Activated B cell treated with CpG ODN at 0.5 μM for 24 hours (primary cell): ENCODE measurements at regions not wholly inside any gene's neighbourhood (a gene's known extent, or its start where the extent isn't known, plus 50 kb on each side); places are given as distances from the start of the nearest gene placed in this dataset.

Experiments
- ATAC-seq: fragments of 200-7000 bp; cut with Tn5 transposase; one replicate; pipeline ENCODE4 v1.10.0; 2021; ENCODE audit warnings: low read depth, mild to moderate bottlenecking, moderate library complexity
- CTCF ChIA-PET: fragments of 350-600 bp; sonication (Branson Sonifier 250); formaldehyde crosslinking; loops from one replicate; lab custom pipeline; 2021; ENCODE audit warnings: antibody characterized with exemption; lab: Charles Lee
- POLR2A ChIA-PET: fragments of 350-600 bp; sonication (Branson Sonifier 250); formaldehyde crosslinking; loops from one replicate; lab custom pipeline; 2021; ENCODE audit warnings: antibody characterized with exemption; lab: Charles Lee
- DNase-seq: peaks from one replicate; pipeline ENCODE4 v3.0.0; 2022
- H3K27ac Mint-ChIP-seq: one replicate; pipeline ENCODE4 v1.8.0; 2020; ENCODE audit warnings: mixed read lengths
- H3K27me3 Mint-ChIP-seq: one replicate; pipeline ENCODE4 v1.8.0; 2021; ENCODE audit warnings: mixed read lengths
- H3K36me3 Mint-ChIP-seq: one replicate; pipeline ENCODE4 v1.8.0; 2021; ENCODE audit warnings: low read depth, mixed read lengths
- H3K4me1 Mint-ChIP-seq: one replicate; pipeline ENCODE4 v1.8.0; 2021; ENCODE audit warnings: mixed read lengths
- H3K4me3 Mint-ChIP-seq: one replicate; pipeline ENCODE4 v1.8.0; 2020; ENCODE audit warnings: mild to moderate bottlenecking, mixed read lengths
- H3K9me3 Mint-ChIP-seq: one replicate; pipeline ENCODE4 v1.8.0; 2020; ENCODE audit warnings: mixed read lengths
- CTCF ChIP-seq: fragments of 200-600 bp; IDR thresholded peaks from one replicate; pipeline ENCODE4 v1.8.0; 2022; ENCODE audit warnings: antibody characterized with exemption, mild to moderate bottlenecking
- intact Hi-C: fragments of 100-400 bp; cut with micrococcal nuclease; formaldehyde crosslinking; loops from one replicate; pipeline ENCODE4 v1.15.1; 2024

GRCh38 chr7:20466543-20467021 lies 135.9 kb downstream of the ITGB8 start:
- ChIA-PET CTCF (no interaction called here), POLR2A (no interaction called here)
- Mint-ChIP-seq H3K27ac (no peak overlapping the region), H3K4me1 (no peaks in the 10 kb centered on the region), H3K9me3 (peaks cover 2% of the 10 kb centered on the region), H3K36me3 (no peaks in the 10 kb centered on the region), H3K27me3 (peaks cover 1% of the 10 kb centered on the region), H3K4me3 (no peak overlapping the region)
- ATAC-seq (no peak), DNase-seq (no peak)
- intact Hi-C loops = no loop called here
- TF ChIP-seq CTCF = no peak

GRCh38 chr7:20470082-20470481 lies 139.4 kb downstream of the ITGB8 start:
- DNase-seq = no peak
- ATAC-seq = no peak
- CTCF ChIA-PET = no interaction called here
- Mint-ChIP-seq H3K4me3 (no peak overlapping the region), H3K27me3 (peaks cover 2% of the 10 kb centered on the region), H3K9me3 (no peaks in the 10 kb centered on the region), H3K27ac (no peak overlapping the region), H3K4me1 (no peaks in the 10 kb centered on the region), H3K36me3 (no peaks in the 10 kb centered on the region)
- TF ChIP-seq CTCF = no peak
- POLR2A ChIA-PET = no interaction called here
- intact Hi-C loops = no loop called here

GRCh38 chr7:20470726-20471125 lies 140.0 kb downstream of the ITGB8 start:
- ChIA-PET POLR2A (no interaction called here), CTCF (no interaction called here)
- Mint-ChIP-seq H3K27ac (no peak overlapping the region), H3K27me3 (peaks cover 2% of the 10 kb centered on the region), H3K9me3 (no peaks in the 10 kb centered on the region), H3K4me3 (no peak overlapping the region), H3K36me3 (no peaks in the 10 kb centered on the region), H3K4me1 (no peaks in the 10 kb centered on the region)
- no peak for TF ChIP-seq CTCF
- DNase-seq = no peak
- intact Hi-C loops = no loop called here
- ATAC-seq = no peak

GRCh38 chr7:20474249-20474648 lies 141.2 kb upstream of the ABCB5 start:
- ATAC-seq = no peak
- intact Hi-C loops = no loop called here
- ChIA-PET CTCF (no interaction called here), POLR2A (no interaction called here)
- no peak for TF ChIP-seq CTCF
- H3K36me3 Mint-ChIP-seq = no peaks in the 10 kb centered on the region
- no peak for DNase-seq
- H3K4me1 Mint-ChIP-seq = no peaks in the 10 kb centered on the region
- H3K9me3 Mint-ChIP-seq = no peaks in the 10 kb centered on the region
- no peak overlapping the region for H3K4me3 Mint-ChIP-seq
- H3K27me3 Mint-ChIP-seq = peaks cover 2% of the 10 kb centered on the region
- H3K27ac Mint-ChIP-seq = no peak overlapping the region

GRCh38 chr7:20475756-20476155 lies 139.7 kb upstream of the ABCB5 start:
- no peak for ATAC-seq
- H3K27ac Mint-ChIP-seq = no peak overlapping the region
- no peak for DNase-seq
- H3K36me3 Mint-ChIP-seq = no peaks in the 10 kb centered on the region
- ChIA-PET POLR2A (no interaction called here), CTCF (no interaction called here)
- H3K9me3 Mint-ChIP-seq = no peaks in the 10 kb centered on the region
- H3K27me3 Mint-ChIP-seq = peaks cover 2% of the 10 kb centered on the region
- intact Hi-C loops = no loop called here
- no peaks in the 10 kb centered on the region for H3K4me1 Mint-ChIP-seq
- TF ChIP-seq CTCF = no peak
- H3K4me3 Mint-ChIP-seq = no peak overlapping the region
